IPS-18a (cell line): ENCODE measurements at regions not wholly inside any gene's neighbourhood (a gene's known extent, or its start where the extent isn't known, plus 50 kb on each side); places are given as distances from the start of the nearest gene placed in this dataset.

Source experiments
- H3K27ac ChIP-seq: one replicate; pipeline ENCODE4 v1.5.1; 2013; ENCODE audit warnings: low read length
- H3K27me3 ChIP-seq: one replicate; pipeline ENCODE4 v1.6.1; 2013; ENCODE audit warnings: mild to moderate bottlenecking, low read length; ENCODE audit not compliant: control insufficient read depth, insufficient read depth
- H3K36me3 ChIP-seq: one replicate; pipeline ENCODE4 v1.6.1; 2013; ENCODE audit warnings: low read depth, low read length; ENCODE audit not compliant: control insufficient read depth
- H3K4me1 ChIP-seq: one replicate; pipeline ENCODE4 v1.6.1; 2013; ENCODE audit warnings: low read depth, low read length; ENCODE audit not compliant: control insufficient read depth
- H3K4me3 ChIP-seq: one replicate; pipeline ENCODE4 v1.5.1; 2013; ENCODE audit warnings: low read length
- H3K9ac ChIP-seq: one replicate; pipeline ENCODE4 v1.6.1; 2013; ENCODE audit warnings: mild to moderate bottlenecking, low read length, moderate library complexity
- H3K9me3 ChIP-seq: one replicate; pipeline ENCODE4 v1.6.1; 2013; ENCODE audit warnings: low read depth, low read length; ENCODE audit not compliant: control insufficient read depth

GRCh38 chr18:24987303-24988252 is 364.4 kb downstream of the ZNF521 start:
- H3K9ac ChIP-seq, result no peak overlapping the region
- peaks cover 47% of the 10 kb centered on the region for H3K4me1 ChIP-seq
- H3K36me3 ChIP-seq, result no peaks in the 10 kb centered on the region
- H3K27me3 ChIP-seq, result no peaks in the 10 kb centered on the region
- no peaks in the 10 kb centered on the region for H3K9me3 ChIP-seq
- H3K4me3 ChIP-seq, result peak overlapping the region; percentile 5
- no peak overlapping the region for H3K27ac ChIP-seq

GRCh38 chr18:24988253-24988840 is 363.6 kb downstream of the ZNF521 start:
- Histone ChIP-seq H3K27ac (no peak overlapping the region), H3K9ac (no peak overlapping the region), H3K9me3 (no peaks in the 10 kb centered on the region)

DNA sequence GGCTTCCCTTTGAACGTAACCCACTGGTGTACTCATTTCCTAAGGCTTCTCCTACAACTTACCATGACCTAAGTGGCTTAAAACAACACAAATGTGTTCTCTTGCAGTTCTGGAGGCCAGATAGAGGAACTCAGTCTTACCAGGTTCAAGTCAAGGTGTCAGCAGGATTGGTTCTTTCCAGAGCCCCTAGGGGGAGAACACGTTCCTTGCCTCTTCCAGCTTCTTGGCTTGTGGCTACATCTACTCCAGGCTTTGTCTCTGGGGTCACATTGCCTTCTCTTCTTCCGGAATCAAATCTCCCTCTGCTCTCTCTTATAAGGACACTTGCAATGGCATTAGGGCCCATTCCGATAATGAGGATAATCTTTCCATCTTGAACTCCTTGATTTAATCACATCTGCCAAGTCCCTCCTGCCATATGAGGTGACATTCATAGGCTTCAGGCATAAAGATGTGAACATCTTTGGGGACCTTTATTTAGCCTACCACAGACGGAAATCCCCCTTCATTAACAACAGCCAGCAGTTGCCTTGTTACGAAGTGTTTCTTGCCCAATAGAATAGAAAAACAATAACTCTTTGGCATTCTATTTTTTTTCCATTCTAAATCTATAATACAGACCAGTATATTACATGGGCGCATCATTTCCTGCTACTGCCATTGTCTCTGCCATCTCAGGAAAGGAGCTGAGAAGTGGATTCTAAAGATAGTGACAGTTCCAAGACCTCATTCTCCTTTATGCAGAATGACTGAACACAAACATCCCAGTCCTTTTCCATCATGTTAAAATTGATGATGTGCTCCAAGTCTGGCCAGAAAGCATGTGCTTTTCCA is 362.0 kb downstream of the ZNF521 start:
- Histone ChIP-seq H3K4me3 (no peak overlapping the region), H3K27me3 (no peaks in the 10 kb centered on the region), H3K9ac (no peak overlapping the region), H3K4me1 (peaks cover 27% of the 10 kb centered on the region), H3K27ac (no peak overlapping the region), H3K36me3 (no peaks in the 10 kb centered on the region), H3K9me3 (no peaks in the 10 kb centered on the region)

More at GRCh38 chr18:24988253-24988840, 363.6 kb downstream of the ZNF521 start:
- H3K36me3 ChIP-seq, result no peaks in the 10 kb centered on the region
- no peaks in the 10 kb centered on the region for H3K27me3 ChIP-seq
- peaks cover 39% of the 10 kb centered on the region for H3K4me1 ChIP-seq
- no peak overlapping the region for H3K4me3 ChIP-seq

GRCh38 chr18:24990671-24991134 is 361.3 kb downstream of the ZNF521 start:
- H3K27me3 ChIP-seq, result no peaks in the 10 kb centered on the region
- no peak overlapping the region for H3K9ac ChIP-seq
- no peaks in the 10 kb centered on the region for H3K9me3 ChIP-seq
- H3K36me3 ChIP-seq, result no peaks in the 10 kb centered on the region
- H3K4me3 ChIP-seq, result no peak overlapping the region
- peaks cover 27% of the 10 kb centered on the region for H3K4me1 ChIP-seq
- H3K27ac ChIP-seq, result no peak overlapping the region

DNA sequence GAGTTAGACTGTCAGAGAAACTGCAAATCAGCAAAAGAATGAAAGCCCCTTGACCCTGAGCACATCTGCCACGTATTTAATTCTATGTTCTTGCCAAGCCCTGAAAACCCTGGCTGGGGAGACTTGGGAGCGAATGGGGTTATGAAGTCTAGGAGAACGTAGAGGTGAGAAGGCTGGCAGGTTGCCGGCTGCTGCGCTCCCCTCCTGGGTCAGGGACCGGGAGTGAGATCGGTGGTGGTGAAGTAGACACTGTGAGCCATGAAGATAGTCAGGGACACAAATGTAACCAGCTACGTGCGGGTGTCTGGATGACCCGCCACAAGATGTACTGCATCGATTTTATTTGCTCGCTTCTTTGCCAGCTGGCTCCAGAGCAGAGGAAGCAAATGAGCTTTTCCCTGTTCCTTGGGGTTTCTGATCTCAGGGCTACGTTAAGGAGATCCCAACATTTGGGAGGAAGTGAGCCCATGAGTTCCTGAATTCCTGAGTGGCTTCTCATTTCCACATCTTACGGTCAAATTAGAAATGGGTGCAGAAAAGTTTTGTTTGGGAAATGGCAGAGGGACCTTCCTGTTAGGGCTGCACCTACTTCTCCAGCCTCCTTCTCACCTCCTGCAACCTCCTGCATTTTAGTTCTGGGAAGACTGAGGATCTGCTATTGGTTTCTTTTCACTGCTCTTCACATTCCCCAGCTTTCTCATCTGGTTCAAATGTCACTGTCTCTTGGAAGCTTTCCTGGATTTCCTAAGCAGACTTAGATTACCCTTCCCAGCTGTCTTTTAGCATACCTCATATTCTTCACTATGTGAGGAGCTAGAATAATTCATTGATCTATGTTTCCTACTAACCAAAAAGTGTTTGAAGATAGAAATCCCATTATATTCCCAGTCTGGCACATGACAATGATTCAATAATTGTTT is 360.6 kb downstream of the ZNF521 start:
- Histone ChIP-seq H3K9ac (no peak overlapping the region), H3K27ac (no peak overlapping the region), H3K27me3 (no peaks in the 10 kb centered on the region), H3K4me1 (peaks cover 23% of the 10 kb centered on the region), H3K9me3 (no peaks in the 10 kb centered on the region), H3K4me3 (no peak overlapping the region), H3K36me3 (no peaks in the 10 kb centered on the region)

DNA sequence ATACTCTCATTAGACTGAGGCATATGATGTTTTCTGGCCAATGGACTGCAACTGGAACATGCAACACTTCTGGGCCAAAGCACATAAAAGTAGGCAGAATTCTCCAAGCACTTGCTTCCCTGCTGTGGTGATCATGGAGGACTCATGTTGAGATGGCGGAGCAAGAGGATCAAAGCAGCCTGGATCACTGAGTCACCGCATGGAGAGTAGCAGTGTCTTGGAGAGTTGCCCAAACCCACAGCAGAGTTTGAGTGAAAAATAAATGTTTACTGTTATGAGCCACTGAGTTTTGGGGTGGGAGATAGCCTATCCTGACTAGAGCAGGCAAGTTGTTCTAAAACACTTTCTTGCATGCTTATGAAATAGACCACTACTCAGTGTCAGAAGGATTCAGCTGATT is 359.5 kb downstream of the ZNF521 start:
- Histone ChIP-seq H3K9ac (no peak overlapping the region), H3K4me3 (no peak overlapping the region), H3K27ac (no peak overlapping the region)

GRCh38 chr18:24993628-24994027 is 358.3 kb downstream of the ZNF521 start:
- Histone ChIP-seq H3K9ac (no peak overlapping the region), H3K27ac (no peak overlapping the region), H3K36me3 (no peaks in the 10 kb centered on the region), H3K27me3 (no peaks in the 10 kb centered on the region), H3K9me3 (no peaks in the 10 kb centered on the region), H3K4me1 (peaks cover under 1% of the 10 kb centered on the region), H3K4me3 (no peak overlapping the region)

More for the DNA sequence above, 359.5 kb downstream of the ZNF521 start:
- Histone ChIP-seq H3K27me3 (no peaks in the 10 kb centered on the region), H3K9me3 (no peaks in the 10 kb centered on the region), H3K4me1 (peaks cover 12% of the 10 kb centered on the region), H3K36me3 (no peaks in the 10 kb centered on the region)

- H3K4me1 ChIP-seq, result no peaks in the 10 kb centered on the region
- no peak overlapping the region for H3K4me3 ChIP-seq
- H3K36me3 ChIP-seq, result no peaks in the 10 kb centered on the region
- H3K9ac ChIP-seq, result no peak overlapping the region
- H3K27ac ChIP-seq, result no peak overlapping the region
- no peaks in the 10 kb centered on the region for H3K9me3 ChIP-seq
- no peaks in the 10 kb centered on the region for H3K27me3 ChIP-seq
These were observed 356.9 kb downstream of the ZNF521 start for GRCh38 chr18:24995056-24995455.

DNA sequence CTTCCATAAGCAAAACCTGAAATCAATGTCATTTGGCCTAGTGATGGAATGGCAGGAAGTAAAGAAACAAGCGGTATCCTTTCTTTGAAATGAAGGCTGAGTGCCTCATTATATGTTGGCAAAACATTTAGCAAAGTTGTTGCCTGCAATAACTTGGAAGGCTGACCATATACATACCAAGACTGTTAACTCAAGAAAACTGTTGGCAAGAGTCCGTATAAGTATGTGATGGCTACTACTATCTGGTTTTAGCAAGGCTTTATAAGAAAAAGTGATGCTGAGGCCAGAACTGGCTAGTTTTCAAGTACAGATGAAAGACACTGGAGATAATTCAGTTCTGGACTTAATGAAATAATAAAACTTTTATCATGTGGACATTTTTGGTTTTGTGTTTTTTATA is 356.2 kb downstream of the ZNF521 start:
- H3K27ac ChIP-seq, result no peak overlapping the region
- no peaks in the 10 kb centered on the region for H3K9me3 ChIP-seq
- H3K4me1 ChIP-seq, result no peaks in the 10 kb centered on the region
- H3K9ac ChIP-seq, result no peak overlapping the region
- H3K4me3 ChIP-seq, result no peak overlapping the region
- no peaks in the 10 kb centered on the region for H3K36me3 ChIP-seq
- no peaks in the 10 kb centered on the region for H3K27me3 ChIP-seq

DNA sequence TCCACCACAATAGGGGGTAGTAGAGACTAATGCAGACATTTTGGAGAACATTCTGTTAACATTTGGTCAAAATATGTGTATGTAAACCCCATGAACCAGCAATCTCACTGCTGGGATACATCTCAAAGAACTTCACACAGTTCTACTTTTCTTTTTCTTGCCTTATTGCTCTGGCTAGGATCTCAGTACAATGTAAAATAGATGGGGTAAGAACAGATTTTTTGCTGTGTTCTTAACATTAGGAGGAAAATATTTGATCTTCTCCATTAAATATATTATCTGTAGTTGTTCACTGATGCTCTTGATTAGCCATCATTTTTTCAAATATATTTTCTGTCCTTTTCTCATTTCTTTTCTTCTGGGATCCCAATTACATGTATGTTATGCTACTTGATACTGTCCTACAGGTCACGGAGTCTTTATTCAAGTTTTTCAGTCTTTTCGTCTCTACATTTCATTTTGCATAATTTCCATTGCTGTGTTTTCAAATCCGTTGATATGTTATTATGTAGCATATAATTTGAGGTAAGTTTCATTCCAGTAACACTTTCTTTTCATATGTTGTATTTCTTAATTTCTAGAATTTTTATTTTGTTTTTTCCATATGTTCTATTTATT is 352.2 kb downstream of the ZNF521 start:
- Histone ChIP-seq H3K4me1 (no peaks in the 10 kb centered on the region), H3K27me3 (no peaks in the 10 kb centered on the region), H3K27ac (no peak overlapping the region), H3K9me3 (no peaks in the 10 kb centered on the region), H3K36me3 (no peaks in the 10 kb centered on the region), H3K4me3 (no peak overlapping the region), H3K9ac (no peak overlapping the region)
